Spleen (tissue), 7 donors: ENCODE measurements at regions not wholly inside any gene's neighbourhood (a gene's known extent, or its start where the extent isn't known, plus 50 kb on each side); places are given as distances from the start of the nearest gene placed in this dataset.

Source experiments
- POLR2AphosphoS5 ChIP-seq, 3 donors: sonication (generic); formaldehyde crosslinking; IDR thresholded peaks; one replicate each; pipeline ENCODE4 v1.5.1; 2017; ENCODE audit warnings: antibody characterized with exemption in 3 of 3
- TF ChIP-seq, protein P1 (sequence below), 11 experiments: fragments of 200-600 bp in 7 of 11; fragments of 450-650 bp in 4 of 11; sonication (generic) in 4 of 11; IDR thresholded peaks in 8 of 11; conservative IDR thresholded peaks in 3 of 11; 1 replicate in 7 of 11; 2 replicates in 4 of 11; pipeline versions ENCODE4 v1.4.0 to v1.8.0; 2016 to 2021; ENCODE audit warnings: antibody characterized with exemption in 11 of 11, inconsistent platforms in 4 of 11, mild to moderate bottlenecking in 1 of 11
- donor health status: DM: no; HTN: no; CAD: no; lungs with moderate emphysema.
- donor health status: DM: no; HTN: no; CAD: no.
- donor health status: DM: no; HTN: no; CAD: no.

- TF ChIP-seq, protein P1, sequence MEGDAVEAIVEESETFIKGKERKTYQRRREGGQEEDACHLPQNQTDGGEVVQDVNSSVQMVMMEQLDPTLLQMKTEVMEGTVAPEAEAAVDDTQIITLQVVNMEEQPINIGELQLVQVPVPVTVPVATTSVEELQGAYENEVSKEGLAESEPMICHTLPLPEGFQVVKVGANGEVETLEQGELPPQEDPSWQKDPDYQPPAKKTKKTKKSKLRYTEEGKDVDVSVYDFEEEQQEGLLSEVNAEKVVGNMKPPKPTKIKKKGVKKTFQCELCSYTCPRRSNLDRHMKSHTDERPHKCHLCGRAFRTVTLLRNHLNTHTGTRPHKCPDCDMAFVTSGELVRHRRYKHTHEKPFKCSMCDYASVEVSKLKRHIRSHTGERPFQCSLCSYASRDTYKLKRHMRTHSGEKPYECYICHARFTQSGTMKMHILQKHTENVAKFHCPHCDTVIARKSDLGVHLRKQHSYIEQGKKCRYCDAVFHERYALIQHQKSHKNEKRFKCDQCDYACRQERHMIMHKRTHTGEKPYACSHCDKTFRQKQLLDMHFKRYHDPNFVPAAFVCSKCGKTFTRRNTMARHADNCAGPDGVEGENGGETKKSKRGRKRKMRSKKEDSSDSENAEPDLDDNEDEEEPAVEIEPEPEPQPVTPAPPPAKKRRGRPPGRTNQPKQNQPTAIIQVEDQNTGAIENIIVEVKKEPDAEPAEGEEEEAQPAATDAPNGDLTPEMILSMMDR (IDR thresholded peaks at IDR 0.05 in 8 of 11, conservative IDR thresholded peaks at IDR 0.05 in 3 of 11) = no peak
- TF ChIP-seq POLR2AphosphoS5 (IDR thresholded peaks at IDR 0.05) = no peak
Measured at GRCh38 chr6:121886223-121886830, 450.9 kb downstream of the GJA1 start.
